ENCODE measurements at regions not wholly inside any gene's neighbourhood (a gene's known extent, or its start where the extent isn't known, plus 50 kb on each side); places are given as distances from the start of the nearest gene placed in this dataset.

DNA sequence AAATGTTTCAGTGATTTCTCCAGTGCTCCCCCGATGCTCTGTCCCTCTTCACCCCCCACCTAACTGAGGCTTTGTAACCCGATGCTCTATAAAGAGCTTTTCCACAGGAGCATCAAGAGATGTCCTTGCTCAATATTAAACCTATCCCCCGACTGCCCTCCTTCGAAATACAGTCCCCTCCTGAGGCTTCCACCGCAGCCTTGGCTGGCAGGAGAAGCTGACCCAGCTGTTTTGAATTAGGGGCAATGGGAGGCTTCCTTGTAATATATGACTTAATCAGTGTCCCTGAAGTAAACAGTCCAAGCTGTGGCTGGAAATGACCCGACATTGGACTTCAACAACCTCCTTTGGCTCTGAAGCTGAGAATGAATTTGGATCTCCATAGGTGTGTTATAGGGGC is 62.4 kb downstream of the TMEM30B start:
- peaks cover 10% of the 10 kb centered on the region for H3K4me1 ChIP-seq (ENCODE audit: insufficient read depth)
- H3K27ac ChIP-seq = peak overlapping the region; percentile 52
- peaks cover 7% of the 10 kb centered on the region for H3K27me3 ChIP-seq
- H3K79me2 ChIP-seq = no peaks in the 10 kb centered on the region
- no peaks in the 10 kb centered on the region for H3K9me3 ChIP-seq (ENCODE audit: low read depth)
- no peak overlapping the region for H2AFZ ChIP-seq
- H4K20me1 ChIP-seq (ENCODE audit: insufficient read depth, poor library complexity, severe bottlenecking) = no peaks in the 10 kb centered on the region
- H3K9me2 ChIP-seq (replicated peaks; ENCODE audit: insufficient read depth) = no peaks in the 10 kb centered on the region
- DNase-seq (ENCODE audit: low spot score) = peak; percentile 14
- whole genome bisulfite sequencing (ENCODE audit: low lambda C conversion rate, missing lambda C conversion rate) = 43% methylated on average over 6 of the region's 6 CpGs
- H3K4me2 ChIP-seq = peak overlapping the region; percentile 38
- no peaks in the 10 kb centered on the region for H3K36me3 ChIP-seq (replicated peaks; ENCODE audit: insufficient read depth, low read depth)
- TF ChIP-seq, protein P1, sequence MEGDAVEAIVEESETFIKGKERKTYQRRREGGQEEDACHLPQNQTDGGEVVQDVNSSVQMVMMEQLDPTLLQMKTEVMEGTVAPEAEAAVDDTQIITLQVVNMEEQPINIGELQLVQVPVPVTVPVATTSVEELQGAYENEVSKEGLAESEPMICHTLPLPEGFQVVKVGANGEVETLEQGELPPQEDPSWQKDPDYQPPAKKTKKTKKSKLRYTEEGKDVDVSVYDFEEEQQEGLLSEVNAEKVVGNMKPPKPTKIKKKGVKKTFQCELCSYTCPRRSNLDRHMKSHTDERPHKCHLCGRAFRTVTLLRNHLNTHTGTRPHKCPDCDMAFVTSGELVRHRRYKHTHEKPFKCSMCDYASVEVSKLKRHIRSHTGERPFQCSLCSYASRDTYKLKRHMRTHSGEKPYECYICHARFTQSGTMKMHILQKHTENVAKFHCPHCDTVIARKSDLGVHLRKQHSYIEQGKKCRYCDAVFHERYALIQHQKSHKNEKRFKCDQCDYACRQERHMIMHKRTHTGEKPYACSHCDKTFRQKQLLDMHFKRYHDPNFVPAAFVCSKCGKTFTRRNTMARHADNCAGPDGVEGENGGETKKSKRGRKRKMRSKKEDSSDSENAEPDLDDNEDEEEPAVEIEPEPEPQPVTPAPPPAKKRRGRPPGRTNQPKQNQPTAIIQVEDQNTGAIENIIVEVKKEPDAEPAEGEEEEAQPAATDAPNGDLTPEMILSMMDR (IDR thresholded peaks at IDR 0.05; ENCODE audit: poor library complexity) = no peak
- TF ChIP-seq EZH2phosphoT487 (IDR thresholded peaks at IDR 0.05; ENCODE audit: low read depth, severe bottlenecking, unreplicated experiment) = no peak
- no peak for TF ChIP-seq EZH2 (IDR thresholded peaks at IDR 0.05; ENCODE audit: borderline replicate concordance)
- H3K4me3 ChIP-seq = no peak overlapping the region

DNA sequence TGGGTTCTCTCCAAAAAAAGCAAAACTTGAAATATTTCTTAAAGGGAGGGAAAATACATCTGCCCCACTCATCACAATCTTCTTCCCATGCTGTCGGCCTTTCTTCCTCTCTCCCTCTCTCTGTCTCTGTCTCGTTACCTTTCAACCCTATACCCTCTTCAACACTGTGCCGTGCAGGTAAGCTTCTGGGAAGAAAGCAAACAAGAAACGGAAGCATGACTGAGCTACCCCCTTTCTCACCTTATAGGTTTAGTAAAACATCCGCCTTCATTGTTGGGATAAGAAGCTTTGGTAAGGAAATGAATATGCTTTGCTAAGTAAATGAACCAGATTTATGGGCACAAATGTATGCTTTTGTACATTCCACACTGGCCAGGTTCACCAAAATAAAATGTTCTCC is 63.0 kb downstream of the TMEM30B start:
- no peak overlapping the region for H3K4me3 ChIP-seq
- H3K36me3 ChIP-seq (replicated peaks; ENCODE audit: insufficient read depth, low read depth) = no peaks in the 10 kb centered on the region
- H4K20me1 ChIP-seq (ENCODE audit: insufficient read depth, poor library complexity, severe bottlenecking) = no peaks in the 10 kb centered on the region
- H3K9me2 ChIP-seq (replicated peaks; ENCODE audit: insufficient read depth) = no peaks in the 10 kb centered on the region
- H3K4me2 ChIP-seq = peak overlapping the region; percentile 38
- H3K79me2 ChIP-seq = no peaks in the 10 kb centered on the region
- H3K9me3 ChIP-seq (ENCODE audit: low read depth) = no peaks in the 10 kb centered on the region
- peaks cover 7% of the 10 kb centered on the region for H3K27me3 ChIP-seq
- TF ChIP-seq, protein P1 (IDR thresholded peaks at IDR 0.05; ENCODE audit: poor library complexity) = no peak
- TF ChIP-seq EZH2phosphoT487 (IDR thresholded peaks at IDR 0.05; ENCODE audit: low read depth, severe bottlenecking, unreplicated experiment) (no peak), EZH2 (IDR thresholded peaks at IDR 0.05; ENCODE audit: borderline replicate concordance) (no peak)
- no peak for DNase-seq (ENCODE audit: low spot score)
- WGBS (ENCODE audit: low lambda C conversion rate, missing lambda C conversion rate) = 48% methylated on average over 5 of the region's 5 CpGs
- no peak overlapping the region for H2AFZ ChIP-seq
- peak overlapping the region; percentile 52 for H3K27ac ChIP-seq
- peaks cover 10% of the 10 kb centered on the region for H3K4me1 ChIP-seq (ENCODE audit: insufficient read depth)

DNA sequence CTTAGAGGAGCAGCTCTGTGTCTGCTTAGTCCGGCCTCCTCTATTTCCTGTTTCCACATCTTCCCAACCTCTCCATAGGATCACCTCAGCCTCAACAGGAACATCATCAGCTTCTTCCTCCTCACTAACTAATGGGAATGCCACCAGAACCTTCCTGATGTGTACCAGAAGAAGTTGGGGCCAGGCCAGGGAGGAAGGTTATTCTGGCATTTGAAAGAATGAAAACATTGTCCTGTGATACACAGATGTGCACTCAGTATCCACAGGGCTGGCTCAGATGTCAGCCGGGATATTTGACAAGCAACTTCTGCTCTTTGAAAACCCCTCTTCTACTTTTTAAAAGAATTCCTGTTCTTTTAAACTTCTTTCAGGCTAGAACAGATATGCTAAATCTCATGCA is 63.6 kb downstream of the TMEM30B start:
- no peak for DNase-seq (ENCODE audit: low spot score)
- H2AFZ ChIP-seq = no peak overlapping the region

More for the DNA sequence above, 63.6 kb downstream of the TMEM30B start:
- H4K20me1 ChIP-seq (ENCODE audit: insufficient read depth, poor library complexity, severe bottlenecking) = no peaks in the 10 kb centered on the region
- no peaks in the 10 kb centered on the region for H3K9me3 ChIP-seq (ENCODE audit: low read depth)
- 80% methylated on average over 2 of the region's 2 CpGs for WGBS (ENCODE audit: low lambda C conversion rate, missing lambda C conversion rate)
- H3K4me2 ChIP-seq = peak overlapping the region; percentile 38
- no peaks in the 10 kb centered on the region for H3K79me2 ChIP-seq
- no peaks in the 10 kb centered on the region for H3K36me3 ChIP-seq (replicated peaks; ENCODE audit: insufficient read depth, low read depth)
- H3K27ac ChIP-seq = peak overlapping the region; percentile 52
- H3K4me3 ChIP-seq = no peak overlapping the region
- H3K4me1 ChIP-seq (ENCODE audit: insufficient read depth) = peaks cover 15% of the 10 kb centered on the region
- H3K27me3 ChIP-seq = peaks cover 7% of the 10 kb centered on the region
- TF ChIP-seq, protein P1 (IDR thresholded peaks at IDR 0.05; ENCODE audit: poor library complexity) = no peak
- no peaks in the 10 kb centered on the region for H3K9me2 ChIP-seq (replicated peaks; ENCODE audit: insufficient read depth)

All from hepatocyte (in vitro differentiated cells).